HG03175 (cell line): ENCODE measurements at regions not wholly inside any gene's neighbourhood (a gene's known extent, or its start where the extent isn't known, plus 50 kb on each side); places are given as distances from the start of the nearest gene placed in this dataset.

Experiments used
- ATAC-seq: cut with Tn5 transposase; IDR thresholded peaks from one replicate; pipeline ENCODE4 v1.9.1; 2021; ENCODE audit warnings: mild to moderate bottlenecking, moderate library complexity; ENCODE audit not compliant: unreplicated experiment

DNA sequence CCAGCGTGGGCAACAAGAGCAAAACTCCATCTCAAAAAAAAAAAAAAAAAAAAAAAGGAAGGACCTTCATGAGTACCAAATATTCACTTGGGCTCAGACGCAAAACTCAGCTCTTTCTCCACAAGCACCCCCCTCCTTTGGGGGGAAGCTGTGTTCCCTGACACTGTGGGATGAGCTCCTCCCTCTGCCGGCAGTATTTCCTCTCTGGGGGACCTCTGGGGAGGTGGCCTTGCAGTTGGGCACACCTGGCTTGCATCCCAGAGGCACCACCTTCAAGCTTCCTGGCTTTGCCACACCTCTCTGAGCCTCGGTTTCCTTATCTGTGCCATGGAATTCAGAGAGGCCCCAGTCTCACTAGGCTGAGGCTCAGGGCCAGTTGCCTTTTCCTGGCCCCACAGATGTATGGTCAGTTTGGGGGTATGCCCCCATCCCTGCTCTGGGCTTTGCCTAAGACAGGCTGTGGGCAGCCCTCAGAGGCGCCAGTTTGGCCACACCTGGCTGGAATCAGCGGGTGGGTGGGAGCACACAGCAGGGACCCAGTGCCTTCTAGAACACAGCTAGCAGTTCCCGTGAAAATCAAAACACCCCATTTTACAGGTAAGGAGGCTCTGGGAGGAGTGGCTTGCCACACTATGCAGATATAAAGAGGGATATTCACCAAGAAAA is 157.5 kb upstream of the IER5L start:
- ATAC-seq: no peak

DNA sequence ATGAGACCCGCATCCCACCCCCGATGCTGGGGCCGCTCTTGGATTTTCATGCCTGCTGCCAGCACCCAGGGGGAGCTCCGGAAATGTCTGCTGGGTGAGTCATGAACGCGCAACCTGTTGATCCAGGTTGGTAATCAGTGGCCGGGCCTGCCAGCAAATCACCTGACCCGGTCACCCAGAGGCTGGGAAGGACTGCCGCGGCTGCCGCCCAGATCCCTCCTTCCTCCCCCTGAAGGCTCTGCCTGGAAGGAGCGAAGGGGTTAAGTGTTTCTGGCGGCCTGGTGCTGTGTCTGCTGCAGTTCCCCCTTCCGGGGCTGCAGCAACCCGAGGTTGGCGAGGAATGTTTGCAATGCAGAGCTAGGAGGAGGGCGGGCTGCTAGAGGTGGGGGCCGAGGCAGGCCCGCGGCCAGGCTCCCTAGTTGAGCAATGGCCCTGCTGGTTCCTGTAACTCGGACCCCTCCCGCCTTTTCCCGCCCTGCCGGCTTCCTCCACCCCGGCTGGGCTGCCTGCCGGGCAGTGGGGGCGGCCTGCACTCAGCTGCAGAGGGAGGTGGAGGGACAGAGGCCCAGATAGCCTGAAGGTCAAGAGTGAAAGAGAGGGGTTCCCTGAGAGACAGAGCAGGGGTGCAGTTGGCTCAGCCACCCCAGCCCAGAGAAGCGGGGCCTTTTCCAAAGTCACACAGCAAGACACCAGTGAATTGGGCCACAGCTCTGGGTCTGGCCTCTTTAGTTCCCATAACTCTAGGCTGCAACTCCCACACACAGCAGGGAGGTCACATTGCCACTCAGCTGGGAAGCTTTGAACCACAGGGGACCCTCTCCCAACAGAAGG is 156.3 kb upstream of the IER5L start:
- no peak for ATAC-seq

DNA sequence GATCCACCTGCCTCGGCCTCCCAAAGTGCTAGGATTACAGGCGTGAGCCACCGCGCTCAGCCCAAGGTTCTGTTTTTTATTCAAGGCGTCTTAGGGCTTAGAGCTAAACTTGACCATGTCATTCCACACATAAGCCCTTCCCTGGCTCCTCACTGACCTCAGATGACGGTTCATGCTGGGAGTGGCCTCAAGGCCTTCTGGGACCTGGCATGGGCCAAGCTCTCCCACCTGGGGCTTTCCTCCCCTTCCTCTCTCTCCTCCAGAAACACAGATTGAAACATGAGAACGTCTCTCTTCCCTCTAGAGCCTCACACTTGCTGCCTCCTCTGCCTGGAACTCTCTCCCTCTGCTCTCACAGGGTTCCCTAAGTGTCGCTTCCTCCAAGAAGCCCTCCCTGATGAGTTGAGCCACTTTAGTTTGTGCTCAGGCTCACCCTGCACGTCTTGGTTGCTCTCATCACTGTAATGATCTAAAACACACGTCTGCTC is 155.6 kb upstream of the IER5L start:
- ATAC-seq: no peak

DNA sequence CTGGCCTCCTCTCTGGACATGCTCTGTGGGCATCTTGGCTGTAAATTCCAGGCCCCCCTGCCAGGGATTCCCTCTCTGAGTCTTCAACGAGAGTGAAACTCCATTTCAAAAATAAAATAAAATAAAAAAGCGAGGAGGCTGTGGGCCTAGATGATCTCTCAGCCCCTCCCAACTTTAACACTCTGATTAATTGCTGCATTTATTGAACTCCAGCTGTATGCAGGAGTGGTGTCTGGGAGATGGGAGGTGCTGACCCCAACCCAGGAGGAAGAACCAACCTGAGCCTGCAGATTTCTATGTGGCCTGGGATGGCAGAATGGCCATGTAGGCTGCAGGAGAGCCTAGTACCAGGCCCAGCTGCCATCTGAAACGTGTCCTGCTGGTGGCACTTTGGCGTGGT is 154.5 kb upstream of the IER5L start:
- no peak for ATAC-seq

DNA sequence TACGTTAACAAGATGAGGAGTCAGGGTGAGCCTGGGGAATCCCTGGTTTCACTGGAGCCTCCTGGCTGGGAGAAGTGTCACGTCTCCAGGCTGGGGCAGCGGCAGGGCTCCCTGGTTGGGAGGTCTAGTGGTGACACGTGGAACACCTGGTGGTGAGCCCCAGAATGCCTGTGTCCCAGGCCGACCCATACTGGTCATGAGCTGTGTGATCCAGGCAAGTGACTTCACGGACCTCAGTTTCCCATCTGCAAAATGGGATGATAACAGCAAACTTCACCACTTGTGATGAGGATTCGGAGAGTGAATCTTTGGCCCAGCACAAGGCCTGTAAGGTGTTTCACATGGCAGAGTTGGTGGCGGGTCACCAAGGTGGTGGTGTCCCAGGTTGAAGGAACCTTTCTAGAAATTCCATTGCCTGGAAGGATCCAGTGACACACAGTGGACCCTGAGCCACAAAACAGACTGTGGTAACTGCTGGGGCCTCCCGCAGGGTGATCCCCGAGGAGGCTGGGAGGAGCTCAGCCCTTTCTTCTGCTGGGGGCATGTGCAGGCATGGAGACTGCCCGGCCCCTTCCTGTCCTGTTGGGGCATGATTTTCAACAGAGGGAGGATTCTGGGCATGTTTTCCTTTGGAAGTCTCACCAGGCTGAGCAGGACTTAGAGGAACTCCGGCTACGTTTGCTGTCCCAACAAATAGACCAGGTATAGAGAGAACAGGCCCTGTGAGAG is 153.9 kb upstream of the IER5L start:
- ATAC-seq: no peak

DNA sequence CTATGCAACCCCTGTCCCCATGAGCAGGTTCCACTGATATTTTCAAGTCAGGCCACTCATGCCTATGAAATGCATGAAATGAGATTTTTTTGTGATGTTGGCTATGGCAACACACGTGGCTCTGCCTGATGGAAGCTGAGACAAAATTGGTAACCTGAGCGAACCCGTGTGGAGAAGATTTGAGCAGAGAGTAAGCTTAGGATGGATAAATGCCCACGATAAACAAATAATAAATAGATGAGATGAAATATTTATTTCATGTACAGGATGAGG is 153.4 kb upstream of the IER5L start:
- no peak for ATAC-seq

DNA sequence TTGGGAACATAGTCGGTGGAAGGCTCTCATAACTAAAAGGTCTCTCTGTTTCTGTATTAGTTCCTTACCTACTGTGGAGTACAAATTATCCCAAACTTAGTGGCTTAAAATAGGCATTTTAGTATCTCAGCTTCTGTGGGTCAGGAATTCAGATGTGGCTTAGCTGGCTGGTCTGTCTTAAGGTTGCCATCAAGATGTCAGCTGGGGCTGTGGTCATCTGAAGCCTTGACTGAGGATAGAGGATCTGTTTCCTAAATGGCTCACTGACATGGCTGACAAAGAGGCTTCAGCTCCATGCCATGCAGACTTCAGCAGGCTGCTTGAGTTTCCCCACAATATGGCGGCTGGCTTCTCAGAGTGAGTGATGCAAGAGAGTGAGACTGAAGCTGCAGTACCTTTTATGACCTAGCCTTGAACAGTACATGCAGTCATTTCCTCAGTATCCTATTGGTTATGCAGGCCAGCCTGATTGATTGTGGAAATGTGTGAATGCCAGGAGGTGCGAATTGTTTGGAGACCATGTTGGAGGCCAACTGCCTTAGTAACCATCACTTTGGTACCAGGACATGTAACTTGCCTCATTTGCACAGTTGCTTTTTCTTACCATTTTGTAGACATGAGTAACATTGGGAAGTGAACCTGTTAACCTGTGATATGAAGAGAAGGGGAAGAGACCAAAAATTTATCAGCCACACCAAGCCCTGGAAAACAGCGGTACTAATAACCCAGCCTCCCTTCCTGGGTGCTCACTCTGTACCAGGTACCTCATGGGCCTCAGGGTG is 152.8 kb upstream of the IER5L start:
- ATAC-seq: no peak

DNA sequence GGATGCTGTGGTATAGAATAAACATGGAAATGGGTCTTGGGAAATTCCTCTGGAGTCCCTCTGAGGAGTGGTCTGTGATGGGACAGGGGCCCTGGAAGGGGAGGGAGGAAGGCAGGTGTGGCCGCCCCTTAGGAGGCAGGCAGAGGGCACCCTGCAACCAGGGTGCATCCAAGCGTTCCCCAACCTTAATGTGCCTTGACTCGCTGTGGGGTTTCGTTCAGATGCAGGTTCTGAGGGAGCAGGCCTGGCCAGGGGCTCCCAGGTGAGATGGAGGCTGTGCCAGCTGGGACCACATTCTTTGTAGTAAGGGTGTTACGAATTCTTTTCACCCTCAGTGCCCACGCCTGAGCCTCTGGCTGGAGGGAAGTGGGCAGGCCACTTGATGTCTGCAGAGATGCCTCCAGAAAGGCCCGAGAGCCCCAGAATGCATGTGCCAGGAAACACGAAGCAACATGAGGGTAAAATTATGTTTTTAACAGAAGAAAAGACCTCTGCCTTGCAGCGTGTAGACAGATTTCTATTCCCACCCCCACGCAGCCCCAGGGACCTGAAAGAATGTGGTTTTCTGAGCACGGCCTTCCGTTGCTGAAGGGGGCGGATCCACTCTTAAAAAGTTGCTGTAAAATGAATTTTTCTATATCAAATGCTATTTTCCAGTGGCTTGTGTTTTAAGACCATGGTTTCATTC is 150.4 kb upstream of the IER5L start:
- no peak for ATAC-seq

DNA sequence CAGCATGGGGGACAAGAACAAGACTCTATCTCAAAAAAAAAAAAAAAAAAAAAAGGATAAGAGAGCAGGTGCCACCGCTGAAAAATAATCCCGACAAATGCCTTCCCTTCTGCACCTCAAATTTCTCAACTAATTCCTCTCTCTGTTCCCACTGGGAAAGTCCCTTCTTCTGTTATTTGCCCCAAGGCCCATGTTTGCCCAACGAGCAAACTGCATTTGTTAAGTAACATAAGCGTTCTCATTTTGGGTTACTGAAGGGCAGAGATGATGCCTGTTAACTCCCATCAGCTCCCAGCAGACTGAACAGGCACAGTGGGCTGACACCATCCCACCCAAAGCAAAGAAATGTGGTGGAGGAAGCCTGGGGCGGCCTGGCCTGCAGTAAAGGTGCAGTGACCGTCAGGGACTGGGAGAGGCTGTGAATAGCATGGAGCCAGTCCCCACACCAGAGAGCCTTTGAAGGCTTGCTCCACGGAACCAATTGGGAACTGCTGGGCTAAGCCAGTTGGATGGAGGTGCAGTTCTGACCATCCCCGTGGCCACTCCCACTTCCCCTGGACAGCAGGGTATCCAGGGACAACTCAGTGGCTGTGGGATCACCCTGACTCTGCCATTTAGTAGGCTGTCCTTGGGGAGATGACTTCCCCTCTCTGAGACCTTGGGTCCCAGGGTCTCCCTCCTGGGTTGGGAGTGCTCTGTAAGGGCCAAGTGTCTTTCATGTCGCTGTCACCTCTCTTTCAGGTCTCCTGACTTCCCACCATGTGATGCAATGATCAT is 149.7 kb upstream of the IER5L start:
- ATAC-seq: no peak

DNA sequence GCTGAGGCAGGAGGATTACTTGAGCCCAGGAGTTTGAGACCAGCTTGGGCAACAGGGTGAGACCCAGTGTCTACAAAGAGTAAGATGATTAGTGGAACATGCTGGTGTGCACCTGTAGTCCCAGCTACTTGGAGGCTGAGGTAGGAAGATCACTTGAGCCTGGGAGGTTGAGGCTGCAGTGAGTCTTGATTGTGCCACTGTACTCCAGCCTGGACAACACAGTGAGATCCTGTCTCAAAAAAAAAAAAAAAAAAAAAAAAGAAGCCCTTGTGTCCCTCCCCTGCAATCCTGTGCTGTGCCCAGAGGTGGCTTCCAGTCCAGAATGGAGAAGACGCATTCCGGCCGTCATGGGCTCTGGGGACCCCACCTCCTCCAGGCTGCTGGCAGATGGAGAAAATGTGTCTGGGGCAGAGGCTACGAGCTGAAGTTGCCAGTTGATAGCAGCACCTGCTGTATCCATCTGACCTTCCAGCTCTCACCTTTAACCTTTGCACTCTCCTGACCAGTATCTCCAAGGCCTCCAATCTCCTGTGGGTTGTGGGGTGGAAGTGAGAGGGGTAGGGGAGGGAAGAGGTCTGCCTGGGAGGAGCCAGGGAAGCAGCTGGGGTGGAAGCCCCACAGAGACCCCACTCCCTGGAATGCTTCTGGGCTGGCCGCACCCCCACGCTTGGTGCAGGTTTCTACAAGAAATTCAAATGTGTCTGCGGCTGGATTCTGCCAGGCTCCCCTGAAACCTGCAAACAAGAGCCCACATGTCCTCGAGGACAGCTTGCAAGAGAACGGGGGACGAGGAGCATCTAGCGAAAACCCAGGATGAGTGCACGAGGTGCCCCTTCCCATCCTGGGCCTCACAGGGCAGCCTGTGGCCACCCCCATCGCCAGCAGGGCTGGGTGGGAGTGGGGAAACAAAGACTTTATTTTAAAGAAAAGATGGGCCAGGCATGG is 148.3 kb upstream of the IER5L start:
- no peak for ATAC-seq

DNA sequence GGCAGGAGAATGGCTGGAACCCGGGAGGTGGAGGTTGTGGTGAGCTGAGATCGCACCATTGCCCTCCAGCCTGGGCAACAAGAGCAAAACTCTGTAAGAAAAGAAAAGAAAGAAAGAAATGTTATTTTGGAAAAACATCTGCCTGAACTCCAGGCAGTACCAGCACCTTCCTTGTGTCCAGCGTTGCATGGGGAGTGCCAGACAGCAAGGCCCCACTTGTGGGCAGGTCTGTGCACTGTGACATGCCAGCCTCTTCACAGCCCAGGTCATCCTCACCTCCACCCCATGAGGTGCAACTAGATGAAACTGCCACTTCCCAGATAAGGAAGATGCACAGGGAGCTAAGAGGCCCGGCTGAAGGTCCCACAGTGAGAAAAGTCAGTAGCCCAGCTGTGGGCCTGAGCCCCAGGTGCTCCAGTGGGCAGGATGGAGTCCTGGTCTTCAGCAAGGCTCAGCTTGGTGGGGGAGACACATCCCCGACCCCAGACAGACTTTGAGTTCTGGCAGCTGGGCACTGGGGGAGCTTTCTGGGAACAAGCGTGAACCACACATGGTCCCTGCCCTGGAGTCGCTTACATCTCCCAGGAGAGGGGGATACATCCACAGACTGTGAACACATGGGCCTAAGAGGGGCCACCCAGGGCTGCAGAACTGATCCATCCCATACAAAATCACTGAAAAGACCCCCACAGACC is 146.9 kb upstream of the IER5L start:
- ATAC-seq: no peak

DNA sequence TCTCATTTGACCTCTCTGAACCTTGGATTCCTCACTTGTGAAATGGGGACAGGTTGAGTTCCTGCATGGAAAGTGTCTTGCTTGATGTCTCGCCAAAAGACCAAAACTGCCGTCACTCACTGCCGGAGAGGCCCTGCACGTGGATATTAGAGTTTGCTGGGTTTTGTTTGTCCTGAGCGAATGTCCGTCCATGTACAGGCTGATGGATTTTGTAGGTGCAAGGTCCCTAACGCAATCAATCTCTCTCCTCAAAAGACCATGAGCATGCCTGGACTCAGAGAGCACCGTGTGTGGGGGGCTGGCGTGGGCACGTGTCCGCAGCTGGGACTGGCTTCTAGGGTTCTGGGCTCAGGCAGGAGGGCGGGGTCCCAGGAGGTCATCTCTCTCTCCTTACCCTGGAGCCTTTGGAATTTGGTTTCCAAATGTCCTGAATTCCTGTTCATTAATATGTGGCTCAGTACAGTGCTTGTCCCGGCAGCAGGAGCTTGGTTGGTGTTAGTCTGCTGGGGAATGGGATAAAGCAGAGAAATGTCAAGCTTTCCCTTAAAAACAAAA is 146.0 kb upstream of the IER5L start:
- no peak for ATAC-seq

DNA sequence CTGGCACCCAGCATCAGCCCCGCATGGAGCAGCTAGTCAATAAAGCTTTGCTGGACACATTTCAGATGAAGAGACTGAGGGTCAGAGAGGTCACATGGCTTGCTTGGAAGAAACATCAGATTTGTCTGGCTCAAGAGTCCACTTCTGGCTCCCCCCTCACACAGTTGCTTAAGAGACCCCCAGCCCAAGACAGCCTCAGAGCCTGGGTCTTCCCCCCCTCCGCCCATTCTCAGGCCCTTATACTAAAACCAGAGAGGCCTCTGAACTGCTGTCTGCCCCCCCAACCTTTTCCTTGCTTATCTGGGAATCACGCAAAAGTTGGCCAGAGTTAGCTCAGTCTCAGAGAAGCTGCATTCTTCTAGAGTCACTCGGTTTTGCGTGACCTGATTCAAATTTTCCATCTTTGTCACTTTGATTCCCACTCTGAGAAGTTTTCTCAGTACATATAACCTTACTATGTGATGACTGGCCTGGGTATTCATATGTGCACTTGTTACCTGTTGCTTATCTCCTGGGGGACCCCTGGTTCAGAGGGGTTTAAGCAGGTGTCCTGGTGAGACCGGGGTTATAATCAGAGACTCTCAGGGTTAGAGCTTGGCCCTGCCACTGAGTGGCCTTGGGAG is 145.4 kb upstream of the IER5L start:
- ATAC-seq: no peak

DNA sequence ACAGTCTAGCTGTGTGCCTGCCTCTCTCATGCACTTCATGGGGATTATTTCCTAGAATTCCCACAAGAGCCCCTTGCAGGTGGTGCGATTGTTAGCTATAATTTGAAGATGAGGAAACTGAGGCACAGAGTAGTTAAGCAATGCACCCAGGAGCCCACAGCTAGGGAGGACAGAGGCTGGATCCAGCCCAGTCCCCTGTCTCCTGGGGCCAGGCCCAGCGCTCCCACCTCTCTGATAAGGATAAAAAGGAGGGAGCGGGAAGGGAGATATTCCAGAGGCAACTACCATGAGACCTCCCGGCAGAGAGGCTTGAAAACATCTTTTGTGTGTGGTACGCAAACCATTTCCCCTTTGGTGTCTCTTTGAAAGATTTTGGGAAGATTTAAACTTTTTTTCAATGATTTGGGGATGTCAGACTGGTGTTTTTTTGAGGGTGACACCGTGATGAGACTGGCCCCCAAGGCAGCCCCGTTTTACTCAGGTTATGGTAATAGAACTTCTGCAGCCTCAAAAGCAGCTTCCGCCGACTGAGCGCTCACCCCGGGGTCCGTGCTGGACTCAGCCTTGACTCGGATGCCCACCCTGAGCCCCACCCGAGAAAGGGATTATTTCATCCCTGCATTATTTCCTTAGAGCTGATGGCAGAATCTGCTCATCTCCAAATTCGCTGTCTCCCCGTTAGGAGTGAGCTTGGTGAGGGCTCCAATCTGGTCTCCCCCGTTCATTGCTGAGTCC is 144.7 kb upstream of the IER5L start:
- no peak for ATAC-seq

DNA sequence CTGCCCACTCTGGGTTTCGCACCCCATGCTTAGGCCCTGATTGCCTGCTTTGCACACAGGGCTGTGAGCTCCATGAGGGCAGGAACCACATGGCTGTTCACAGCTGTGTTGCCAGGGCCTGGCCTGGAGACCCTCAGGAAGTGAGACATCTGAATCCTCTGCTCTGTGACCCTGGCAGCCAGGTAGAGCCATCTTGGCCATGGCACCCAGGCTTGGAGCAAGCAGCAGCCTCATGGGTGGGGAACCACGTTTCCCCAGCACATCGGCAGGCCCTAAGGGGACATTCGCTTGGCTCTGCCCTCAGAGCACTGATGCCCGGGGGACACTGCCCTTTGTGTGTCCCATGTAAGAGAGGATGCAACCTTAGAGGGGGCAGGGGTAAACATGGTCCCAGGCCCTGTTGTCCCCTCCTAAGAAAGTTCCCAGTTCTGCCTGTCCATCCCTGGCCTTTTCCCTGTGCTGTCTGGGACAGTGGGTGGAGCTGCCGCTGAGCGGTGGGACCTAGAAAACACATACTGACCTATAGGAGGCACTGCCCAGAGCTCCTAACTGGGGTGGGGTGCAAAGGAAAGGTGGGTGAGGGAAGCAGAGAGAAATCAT is 144.1 kb upstream of the IER5L start:
- ATAC-seq: no peak

DNA sequence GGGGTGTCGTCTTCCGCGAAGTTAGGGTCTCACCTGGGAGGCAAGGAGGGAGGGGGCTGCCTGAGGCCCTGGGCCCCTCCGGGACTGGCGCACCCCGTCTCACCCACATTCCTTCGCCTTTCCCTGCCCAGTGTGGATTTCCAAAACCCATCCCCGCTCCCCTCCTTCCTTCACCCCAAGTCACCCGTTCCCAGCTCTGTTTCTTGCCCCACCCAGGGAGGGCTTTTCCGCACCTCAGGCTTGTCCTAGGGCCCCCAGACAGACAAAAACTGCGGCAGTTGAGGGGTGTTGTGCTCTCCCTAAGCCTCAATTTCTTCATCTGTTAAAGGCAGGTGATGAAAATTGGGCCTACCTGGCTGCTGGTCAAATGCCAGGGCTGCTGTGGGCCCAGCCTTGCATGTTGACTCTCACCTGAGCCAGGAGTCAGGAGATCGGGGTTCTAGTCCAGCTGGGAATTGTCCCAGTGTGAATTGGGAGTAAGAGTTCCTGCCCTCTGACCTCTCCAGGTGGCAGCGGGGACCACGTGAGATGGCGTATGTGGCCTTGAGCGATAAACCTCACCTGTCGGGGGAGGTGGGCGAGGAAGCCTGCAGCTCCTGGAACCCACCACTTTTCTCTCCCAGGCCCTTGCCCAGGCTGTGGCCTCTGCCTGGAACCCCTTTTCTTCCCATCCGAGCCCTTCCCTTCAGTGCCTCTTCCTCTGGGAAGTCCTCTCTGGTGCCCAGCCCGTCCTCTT is 143.4 kb upstream of the IER5L start:
- ATAC-seq: no peak
